ENCODE measurements at regions not wholly inside any gene's neighbourhood (a gene's known extent, or its start where the extent isn't known, plus 50 kb on each side); places are given as distances from the start of the nearest gene placed in this dataset.

- peaks cover 2% of the 10 kb centered on the region for H3K27me3 Mint-ChIP-seq (ENCODE audit: low read depth)
- no peak for DNase-seq (ENCODE audit: low spot score)
- no peaks in the 10 kb centered on the region for H3K4me1 Mint-ChIP-seq (ENCODE audit: low read depth)
- H3K9me3 Mint-ChIP-seq (ENCODE audit: low read depth): peaks cover 10% of the 10 kb centered on the region
- no peaks in the 10 kb centered on the region for H3K36me3 Mint-ChIP-seq (ENCODE audit: low read depth)
- TF ChIP-seq CTCF (IDR thresholded peaks at IDR 0.05): no peak
- H3K4me3 Mint-ChIP-seq (ENCODE audit: unreplicated experiment): no peak overlapping the region
- no peak overlapping the region for H3K27ac Mint-ChIP-seq (ENCODE audit: unreplicated experiment)
These were observed 245.1 kb upstream of the ISL1 start for GRCh38 chr5:51138164-51138563.

- no peaks in the 10 kb centered on the region for H3K4me1 Mint-ChIP-seq (ENCODE audit: low read depth)
- no peak for TF ChIP-seq CTCF (IDR thresholded peaks at IDR 0.05)
- no peak overlapping the region for H3K27ac Mint-ChIP-seq (ENCODE audit: unreplicated experiment)
- no peaks in the 10 kb centered on the region for H3K36me3 Mint-ChIP-seq (ENCODE audit: low read depth)
- peaks cover 34% of the 10 kb centered on the region for H3K9me3 Mint-ChIP-seq (ENCODE audit: low read depth)
- no peak for DNase-seq (ENCODE audit: low spot score)
- peaks cover 1% of the 10 kb centered on the region for H3K27me3 Mint-ChIP-seq (ENCODE audit: low read depth)
- no peak overlapping the region for H3K4me3 Mint-ChIP-seq (ENCODE audit: unreplicated experiment)
These were observed 234.8 kb upstream of the ISL1 start for GRCh38 chr5:51148437-51148836.

GRCh38 chr5:51156222-51156621, 227.0 kb upstream of the ISL1 start:
- H3K27me3 Mint-ChIP-seq (ENCODE audit: low read depth): peaks cover 1% of the 10 kb centered on the region
- H3K4me1 Mint-ChIP-seq (ENCODE audit: low read depth): no peaks in the 10 kb centered on the region
- no peak for TF ChIP-seq CTCF (IDR thresholded peaks at IDR 0.05)
- H3K36me3 Mint-ChIP-seq (ENCODE audit: low read depth): no peaks in the 10 kb centered on the region
- no peak overlapping the region for H3K27ac Mint-ChIP-seq (ENCODE audit: unreplicated experiment)
- peaks cover 7% of the 10 kb centered on the region for H3K9me3 Mint-ChIP-seq (ENCODE audit: low read depth)
- DNase-seq (ENCODE audit: low spot score): no peak
- no peak overlapping the region for H3K4me3 Mint-ChIP-seq (ENCODE audit: unreplicated experiment)

- no peak overlapping the region for H3K27ac Mint-ChIP-seq (ENCODE audit: unreplicated experiment)
- no peak for TF ChIP-seq CTCF (IDR thresholded peaks at IDR 0.05)
- no peaks in the 10 kb centered on the region for H3K36me3 Mint-ChIP-seq (ENCODE audit: low read depth)
- peaks cover 1% of the 10 kb centered on the region for H3K27me3 Mint-ChIP-seq (ENCODE audit: low read depth)
- peaks cover 9% of the 10 kb centered on the region for H3K9me3 Mint-ChIP-seq (ENCODE audit: low read depth)
- no peak for DNase-seq (ENCODE audit: low spot score)
- no peak overlapping the region for H3K4me3 Mint-ChIP-seq (ENCODE audit: unreplicated experiment)
- H3K4me1 Mint-ChIP-seq (ENCODE audit: low read depth): no peaks in the 10 kb centered on the region
These were observed 226.4 kb upstream of the ISL1 start for GRCh38 chr5:51156838-51157237.

GRCh38 chr5:51159164-51159563, 224.1 kb upstream of the ISL1 start:
- H3K27me3 Mint-ChIP-seq (ENCODE audit: low read depth): no peaks in the 10 kb centered on the region
- no peaks in the 10 kb centered on the region for H3K36me3 Mint-ChIP-seq (ENCODE audit: low read depth)
- H3K4me1 Mint-ChIP-seq (ENCODE audit: low read depth): no peaks in the 10 kb centered on the region
- H3K4me3 Mint-ChIP-seq (ENCODE audit: unreplicated experiment): no peak overlapping the region
- no peak for DNase-seq (ENCODE audit: low spot score)
- peaks cover 25% of the 10 kb centered on the region for H3K9me3 Mint-ChIP-seq (ENCODE audit: low read depth)
- H3K27ac Mint-ChIP-seq (ENCODE audit: unreplicated experiment): no peak overlapping the region
- no peak for TF ChIP-seq CTCF (IDR thresholded peaks at IDR 0.05)
